Osteocyte (in vitro differentiated cells): ENCODE measurements at regions not wholly inside any gene's neighbourhood (a gene's known extent, or its start where the extent isn't known, plus 50 kb on each side); places are given as distances from the start of the nearest gene placed in this dataset.

Source experiments
- DNase-seq: peaks from one replicate; pipeline ENCODE4 v3.0.0; 2021; ENCODE audit warnings: mixed read lengths; ENCODE audit not compliant: unreplicated experiment; ENCODE audit errors: extremely low spot score
- H3K27ac Mint-ChIP-seq: one replicate; pipeline ENCODE4 v1.8.0; 2021; ENCODE audit warnings: mild to moderate bottlenecking, mixed read lengths; ENCODE audit not compliant: unreplicated experiment
- H3K27me3 Mint-ChIP-seq: one replicate; pipeline ENCODE4 v1.8.0; 2021; ENCODE audit warnings: mixed read lengths; ENCODE audit not compliant: unreplicated experiment
- H3K36me3 Mint-ChIP-seq: one replicate; pipeline ENCODE4 v1.8.0; 2021; ENCODE audit warnings: mixed read lengths; ENCODE audit not compliant: unreplicated experiment
- H3K4me1 Mint-ChIP-seq: one replicate; pipeline ENCODE4 v1.8.0; 2021; ENCODE audit warnings: mixed read lengths; ENCODE audit not compliant: unreplicated experiment
- H3K4me3 Mint-ChIP-seq: one replicate; pipeline ENCODE4 v1.8.0; 2021; ENCODE audit warnings: mild to moderate bottlenecking, moderate library complexity, mixed read lengths; ENCODE audit not compliant: unreplicated experiment
- H3K9me3 Mint-ChIP-seq: one replicate; pipeline ENCODE4 v1.8.0; 2021; ENCODE audit warnings: mixed read lengths; ENCODE audit not compliant: unreplicated experiment
- CTCF ChIP-seq: fragments of 200-600 bp; sonication (generic); IDR thresholded peaks from 2 replicates; pipeline ENCODE4 v1.5.0; 2021; ENCODE audit warnings: antibody characterized with exemption, mild to moderate bottlenecking, moderate library complexity

- Mint-ChIP-seq H3K36me3 (peaks cover 70% of the 10 kb centered on the region), H3K9me3 (no peaks in the 10 kb centered on the region), H3K4me1 (peaks cover 18% of the 10 kb centered on the region), H3K4me3 (no peak overlapping the region), H3K27me3 (no peaks in the 10 kb centered on the region), H3K27ac (no peak overlapping the region)
- no peak for DNase-seq
- no peak for TF ChIP-seq CTCF
These were observed 49.9 kb downstream of the SYNE3 start for GRCh38 chr14:95466506-95466905.

GRCh38 chr14:95465936-95466335, 50.5 kb downstream of the SYNE3 start:
- Mint-ChIP-seq H3K4me1 (peaks cover 22% of the 10 kb centered on the region), H3K27ac (no peak overlapping the region), H3K27me3 (no peaks in the 10 kb centered on the region), H3K9me3 (no peaks in the 10 kb centered on the region), H3K4me3 (no peak overlapping the region), H3K36me3 (peaks cover 65% of the 10 kb centered on the region)
- DNase-seq = no peak
- no peak for TF ChIP-seq CTCF

- peaks cover 25% of the 10 kb centered on the region for H3K4me1 Mint-ChIP-seq
- H3K27me3 Mint-ChIP-seq = no peaks in the 10 kb centered on the region
These were observed 51.1 kb downstream of the SYNE3 start for GRCh38 chr14:95465358-95465757.

GRCh38 chr14:95464514-95464913, 51.9 kb downstream of the SYNE3 start:
- TF ChIP-seq CTCF = no peak
- Mint-ChIP-seq H3K36me3 (peaks cover 61% of the 10 kb centered on the region), H3K27me3 (no peaks in the 10 kb centered on the region), H3K4me1 (peaks cover 28% of the 10 kb centered on the region), H3K27ac (no peak overlapping the region), H3K4me3 (no peak overlapping the region), H3K9me3 (no peaks in the 10 kb centered on the region)
- no peak for DNase-seq

More at GRCh38 chr14:95465358-95465757, 51.1 kb downstream of the SYNE3 start:
- no peak for DNase-seq
- peaks cover 66% of the 10 kb centered on the region for H3K36me3 Mint-ChIP-seq
- no peaks in the 10 kb centered on the region for H3K9me3 Mint-ChIP-seq
- H3K27ac Mint-ChIP-seq = no peak overlapping the region
- no peak overlapping the region for H3K4me3 Mint-ChIP-seq
- no peak for TF ChIP-seq CTCF

- TF ChIP-seq CTCF = no peak
- Mint-ChIP-seq H3K27ac (no peak overlapping the region), H3K36me3 (peaks cover 62% of the 10 kb centered on the region), H3K27me3 (no peaks in the 10 kb centered on the region), H3K9me3 (no peaks in the 10 kb centered on the region), H3K4me3 (no peak overlapping the region), H3K4me1 (peaks cover 29% of the 10 kb centered on the region)
- DNase-seq = no peak
These were observed 52.3 kb downstream of the SYNE3 start for GRCh38 chr14:95464103-95464502.
